Lung (tissue), 11 donors: ENCODE measurements at regions not wholly inside any gene's neighbourhood (a gene's known extent, or its start where the extent isn't known, plus 50 kb on each side); places are given as distances from the start of the nearest gene placed in this dataset.

Source experiments
- ATAC-seq: fragments of 200-7000 bp; cut with Tn5 transposase; one replicate; pipeline ENCODE4 v1.9.1; 2020; ENCODE audit warnings: moderate number of reproducible peaks; ENCODE audit not compliant: insufficient read depth, low FRiP score
- DNase-seq, 3 donors: peaks; one replicate each; pipeline ENCODE4 v3.0.0-alpha.2; 2013 to 2017
- H3K27ac ChIP-seq, 2 donors: one replicate each; pipeline ENCODE4 v1.5.1; 2013; ENCODE audit warnings: mild to moderate bottlenecking in 2 of 2, moderate library complexity in 2 of 2, control low read depth in 1 of 2, inconsistent platforms in 1 of 2, low read depth in 1 of 2, low read length in 1 of 2
- H3K27me3 ChIP-seq, 3 donors: one replicate each; pipeline ENCODE4 v1.5.1; 2013; ENCODE audit warnings: low read length in 2 of 3; ENCODE audit not compliant: control insufficient read depth in 3 of 3, insufficient read depth in 3 of 3
- H3K36me3 ChIP-seq, 4 donors: one replicate each; pipeline ENCODE4 v1.5.1; 2013; ENCODE audit warnings: low read length in 4 of 4, mild to moderate bottlenecking in 1 of 4, moderate library complexity in 1 of 4; ENCODE audit not compliant: control insufficient read depth in 4 of 4, insufficient read depth in 4 of 4
- H3K4me1 ChIP-seq, 5 donors: one replicate each; pipeline ENCODE4 v1.5.1; 2013; ENCODE audit warnings: low read length in 5 of 5, mild to moderate bottlenecking in 2 of 5, moderate library complexity in 1 of 5; ENCODE audit not compliant: control insufficient read depth in 5 of 5, insufficient read depth in 5 of 5
- H3K4me3 ChIP-seq: one replicate; pipeline ENCODE4 v1.5.1; 2013; ENCODE audit warnings: mild to moderate bottlenecking, control low read depth, moderate library complexity
- H3K9ac ChIP-seq, 2 donors: one replicate each; pipeline ENCODE4 v1.5.1; 2013; ENCODE audit warnings: low read length in 2 of 2, control low read depth in 1 of 2; ENCODE audit not compliant: insufficient read depth in 1 of 2
- H3K9me3 ChIP-seq, 4 donors: one replicate each; pipeline ENCODE4 v1.5.1; 2013; ENCODE audit warnings: low read length in 3 of 4, mild to moderate bottlenecking in 1 of 4, moderate library complexity in 1 of 4; ENCODE audit not compliant: control insufficient read depth in 4 of 4, insufficient read depth in 3 of 4
- WGBS, 2 donors: extraction: QIAGEN DNeasy Blood & Tissue Kit; methylation state at CpG; one replicate each; pipeline ENCODE4 v1.1.7; 2013; 5-methylcytosine and 5-hydroxymethylcytosine counted together
- TF ChIP-seq, protein P1 (sequence below): IDR thresholded peaks from 2 replicates; pipeline ENCODE4 v1.5.1; 2012; ENCODE audit warnings: mild to moderate bottlenecking; ENCODE audit errors: control extremely low read depth, extremely low read depth
- donor health status: control.
- donor health status: control.
- donor health status: Bipolar disorder and iron deficiency.
- donor health status: healthy.
- donor health status: DM: yes; HTN: yes; CAD: no.

DNA sequence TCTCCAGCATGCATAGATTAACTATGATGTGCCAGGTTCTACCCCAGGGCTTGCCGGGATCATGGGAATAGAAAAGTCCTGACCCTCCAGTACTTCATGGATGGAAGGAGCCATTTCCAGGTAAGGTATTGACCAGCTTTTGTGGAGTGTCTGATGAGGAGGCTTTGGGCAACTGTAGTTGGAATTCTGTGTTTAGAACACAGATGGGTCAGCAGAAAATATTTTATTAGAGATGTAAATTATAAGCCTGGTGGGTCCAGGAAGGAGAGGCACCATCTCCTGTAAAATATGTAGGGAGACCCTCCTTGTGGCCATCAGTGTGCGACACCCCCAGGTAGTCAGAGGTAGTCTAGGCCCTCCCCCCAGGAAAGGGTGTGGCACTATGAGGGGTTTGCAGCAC, 156.2 kb downstream of the IRX1 start:
- Histone ChIP-seq H3K27me3 (no peaks in the 10 kb centered on the region), H3K27ac (no peak overlapping the region), H3K4me1 (no peaks in the 10 kb centered on the region), H3K4me3 (no peak overlapping the region), H3K9ac (no peak overlapping the region), H3K9me3 (peaks cover 0 to 16% (median 1%) of the 10 kb centered on the region in 4 donors), H3K36me3 (no peaks in the 10 kb centered on the region)
- DNase-seq (no peak), ATAC-seq (no peak)
- TF ChIP-seq, protein P1, sequence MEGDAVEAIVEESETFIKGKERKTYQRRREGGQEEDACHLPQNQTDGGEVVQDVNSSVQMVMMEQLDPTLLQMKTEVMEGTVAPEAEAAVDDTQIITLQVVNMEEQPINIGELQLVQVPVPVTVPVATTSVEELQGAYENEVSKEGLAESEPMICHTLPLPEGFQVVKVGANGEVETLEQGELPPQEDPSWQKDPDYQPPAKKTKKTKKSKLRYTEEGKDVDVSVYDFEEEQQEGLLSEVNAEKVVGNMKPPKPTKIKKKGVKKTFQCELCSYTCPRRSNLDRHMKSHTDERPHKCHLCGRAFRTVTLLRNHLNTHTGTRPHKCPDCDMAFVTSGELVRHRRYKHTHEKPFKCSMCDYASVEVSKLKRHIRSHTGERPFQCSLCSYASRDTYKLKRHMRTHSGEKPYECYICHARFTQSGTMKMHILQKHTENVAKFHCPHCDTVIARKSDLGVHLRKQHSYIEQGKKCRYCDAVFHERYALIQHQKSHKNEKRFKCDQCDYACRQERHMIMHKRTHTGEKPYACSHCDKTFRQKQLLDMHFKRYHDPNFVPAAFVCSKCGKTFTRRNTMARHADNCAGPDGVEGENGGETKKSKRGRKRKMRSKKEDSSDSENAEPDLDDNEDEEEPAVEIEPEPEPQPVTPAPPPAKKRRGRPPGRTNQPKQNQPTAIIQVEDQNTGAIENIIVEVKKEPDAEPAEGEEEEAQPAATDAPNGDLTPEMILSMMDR = no peak
- 92 to 95% methylated on average over 2 of the region's 2 CpGs for WGBS, 2 donors

DNA sequence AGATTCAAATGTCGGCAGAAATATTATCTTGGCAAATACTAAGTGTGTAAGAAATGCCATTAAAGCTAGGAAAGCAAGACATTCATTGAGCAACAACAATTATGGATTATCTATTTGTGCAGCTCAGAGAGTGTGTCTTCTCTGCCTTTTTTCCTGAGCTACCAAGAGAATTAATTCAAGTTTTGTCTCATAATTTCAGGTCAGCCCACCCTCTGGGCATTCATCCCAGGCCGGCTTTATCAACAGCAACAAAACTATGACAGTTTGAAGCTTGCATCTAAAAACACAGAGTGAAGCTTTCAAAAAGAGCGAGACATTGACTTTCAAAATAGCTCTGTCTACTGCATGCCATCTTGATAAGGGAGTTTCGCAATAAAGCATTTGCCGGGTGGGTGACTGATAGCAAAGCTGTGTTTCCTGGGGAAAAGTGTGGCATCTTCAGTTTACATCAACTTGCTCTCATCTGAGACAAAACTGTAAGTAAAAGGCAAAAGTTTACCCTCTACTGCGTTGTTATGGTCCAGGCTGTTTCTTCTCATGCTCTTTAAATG, 182.4 kb downstream of the IRX1 start:
- no peak for ATAC-seq
- Histone ChIP-seq H3K27ac (no peak overlapping the region), H3K36me3 (no peaks in the 10 kb centered on the region), H3K9ac (no peak overlapping the region), H3K9me3 (no peaks in the 10 kb centered on the region), H3K4me3 (no peak overlapping the region), H3K4me1 (peaks cover 0 to 3% (median 0%) of the 10 kb centered on the region in 5 donors), H3K27me3 (no peaks in the 10 kb centered on the region)
- TF ChIP-seq, protein P1 = no peak
- DNase-seq = peak in 2 of 3 donors; percentile 13 to 47
- 42 to 48% methylated on average over 6 of the region's 6 CpGs for WGBS, 2 donors

DNA sequence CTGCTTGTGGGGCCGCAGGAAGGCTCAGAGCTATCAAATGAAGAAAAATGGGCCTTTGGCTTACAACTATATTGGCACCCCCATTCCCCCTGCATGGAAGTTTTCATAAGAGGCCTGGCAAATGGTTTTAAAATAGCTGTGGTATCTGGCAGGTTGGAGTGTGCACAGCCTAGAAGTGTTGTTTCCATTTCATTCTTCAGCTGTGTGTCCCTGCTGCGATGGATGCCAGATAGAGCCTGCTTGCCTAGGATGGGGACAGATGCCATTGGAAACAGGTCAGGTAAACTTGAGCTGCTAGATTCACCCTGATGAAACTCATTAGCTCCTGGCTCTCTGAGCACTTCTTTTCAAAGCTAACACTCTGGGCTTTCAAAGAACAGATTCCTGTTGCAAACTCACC, 183.3 kb downstream of the IRX1 start:
- TF ChIP-seq, protein P1 = no peak
- no peak for ATAC-seq
- WGBS, 2 donors = 90 to 93% methylated on average over 2 of the region's 2 CpGs
- no peak overlapping the region for H3K27ac ChIP-seq
- DNase-seq = no peak
- no peak overlapping the region for H3K4me3 ChIP-seq
- H3K9me3 ChIP-seq = no peaks in the 10 kb centered on the region
- H3K27me3 ChIP-seq = no peaks in the 10 kb centered on the region
- H3K9ac ChIP-seq = no peak overlapping the region
- H3K36me3 ChIP-seq = no peaks in the 10 kb centered on the region
- H3K4me1 ChIP-seq = peaks cover 0 to 3% (median 0%) of the 10 kb centered on the region in 5 donors

DNA sequence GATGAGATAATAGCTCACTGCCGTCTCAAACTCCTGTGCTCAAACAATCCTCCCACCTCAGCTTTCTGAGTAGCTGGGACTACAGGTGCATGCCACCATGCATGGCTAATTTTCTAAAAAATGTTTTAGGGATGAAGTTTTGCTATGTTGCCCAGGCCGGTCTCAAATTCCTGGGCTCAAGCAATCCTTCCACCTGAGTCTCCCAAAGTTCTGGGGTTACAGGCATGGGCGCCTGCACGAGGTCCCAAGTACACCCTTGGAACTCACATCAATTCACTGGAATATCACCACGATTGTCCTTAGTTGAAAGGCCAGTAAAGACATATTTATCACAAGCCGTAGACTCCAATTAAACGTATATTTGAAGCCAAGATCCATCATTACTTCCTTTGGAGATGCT, 184.6 kb downstream of the IRX1 start:
- H3K4me3 ChIP-seq = no peak overlapping the region
- H3K36me3 ChIP-seq = no peaks in the 10 kb centered on the region
- no peaks in the 10 kb centered on the region for H3K9me3 ChIP-seq
- no peak overlapping the region for H3K9ac ChIP-seq
- TF ChIP-seq, protein P1 = no peak
- ATAC-seq = no peak
- H3K27ac ChIP-seq = no peak overlapping the region
- H3K4me1 ChIP-seq = peaks cover 0 to 3% (median 0%) of the 10 kb centered on the region in 5 donors
- DNase-seq = no peak
- WGBS, 2 donors = 85 to 88% methylated on average over 7 of the region's 7 CpGs
- no peaks in the 10 kb centered on the region for H3K27me3 ChIP-seq
